Gastrocnemius medialis (tissue), 4 donors: ENCODE measurements at regions not wholly inside any gene's neighbourhood (a gene's known extent, or its start where the extent isn't known, plus 50 kb on each side); places are given as distances from the start of the nearest gene placed in this dataset.

ENCODE experiments used
- POLR2A ChIP-seq, 2 donors: fragments of 450-650 bp; IDR thresholded peaks; one replicate each; pipeline ENCODE4 v1.6.1; 2017; ENCODE audit warnings: antibody characterized with exemption in 2 of 2, mild to moderate bottlenecking in 2 of 2, moderate library complexity in 2 of 2
- TF ChIP-seq, protein P1 (sequence below), 5 experiments: fragments of 450-650 bp in 3 of 5; fragments of 200-600 bp in 2 of 5; sonication (generic) in 2 of 5; IDR thresholded peaks in 4 of 5; conservative IDR thresholded peaks in 1 of 5; 1 replicate in 4 of 5; 2 replicates in 1 of 5; pipeline ENCODE4 v1.5.1; 2016 to 2019; ENCODE audit warnings: antibody characterized with exemption in 5 of 5, mild to moderate bottlenecking in 3 of 5, moderate library complexity in 3 of 5

GRCh38 chr10:109029870-109030269, 893.4 kb downstream of the XPNPEP1 start:
- TF ChIP-seq, protein P1, sequence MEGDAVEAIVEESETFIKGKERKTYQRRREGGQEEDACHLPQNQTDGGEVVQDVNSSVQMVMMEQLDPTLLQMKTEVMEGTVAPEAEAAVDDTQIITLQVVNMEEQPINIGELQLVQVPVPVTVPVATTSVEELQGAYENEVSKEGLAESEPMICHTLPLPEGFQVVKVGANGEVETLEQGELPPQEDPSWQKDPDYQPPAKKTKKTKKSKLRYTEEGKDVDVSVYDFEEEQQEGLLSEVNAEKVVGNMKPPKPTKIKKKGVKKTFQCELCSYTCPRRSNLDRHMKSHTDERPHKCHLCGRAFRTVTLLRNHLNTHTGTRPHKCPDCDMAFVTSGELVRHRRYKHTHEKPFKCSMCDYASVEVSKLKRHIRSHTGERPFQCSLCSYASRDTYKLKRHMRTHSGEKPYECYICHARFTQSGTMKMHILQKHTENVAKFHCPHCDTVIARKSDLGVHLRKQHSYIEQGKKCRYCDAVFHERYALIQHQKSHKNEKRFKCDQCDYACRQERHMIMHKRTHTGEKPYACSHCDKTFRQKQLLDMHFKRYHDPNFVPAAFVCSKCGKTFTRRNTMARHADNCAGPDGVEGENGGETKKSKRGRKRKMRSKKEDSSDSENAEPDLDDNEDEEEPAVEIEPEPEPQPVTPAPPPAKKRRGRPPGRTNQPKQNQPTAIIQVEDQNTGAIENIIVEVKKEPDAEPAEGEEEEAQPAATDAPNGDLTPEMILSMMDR (IDR thresholded peaks at IDR 0.05 in 4 of 5, conservative IDR thresholded peaks at IDR 0.05 in 1 of 5): no peak
- TF ChIP-seq POLR2A (IDR thresholded peaks at IDR 0.05): no peak
